Common myeloid progenitor, CD34-positive (primary cell): ENCODE measurements at regions not wholly inside any gene's neighbourhood (a gene's known extent, or its start where the extent isn't known, plus 50 kb on each side); places are given as distances from the start of the nearest gene placed in this dataset.

Source experiments
- CTCF ChIA-PET: fragments of 350-600 bp; sonication (Branson Sonifier 250); formaldehyde crosslinking; loops from one replicate; lab custom pipeline; 2021; ENCODE audit warnings: antibody characterized with exemption; lab: Charles Lee
- POLR2A ChIA-PET: fragments of 350-600 bp; sonication (Branson Sonifier 250); formaldehyde crosslinking; loops from one replicate; lab custom pipeline; 2021; ENCODE audit warnings: antibody characterized with exemption; lab: Charles Lee
- DNase-seq, 3 donors: peaks; one replicate each; pipeline versions ENCODE4 v3.0.0 to v3.0.0-alpha.2; 2013
- H3K27ac ChIP-seq, 2 experiments: 1 replicate in 1 of 2; 2 replicates in 1 of 2; pipeline ENCODE4 v1.7.0; 2013; ENCODE audit warnings: inconsistent platforms in 2 of 2, low read length in 2 of 2, mild to moderate bottlenecking in 2 of 2, low read depth in 1 of 2, moderate library complexity in 1 of 2; ENCODE audit not compliant: severe bottlenecking in 2 of 2, insufficient read depth in 1 of 2, poor library complexity in 1 of 2
- H3K27me3 ChIP-seq, 5 experiments: replicated peaks in 2 of 5; 1 replicate in 3 of 5; 2 replicates in 2 of 5; pipeline versions ENCODE4 v1.6.1 to v1.7.0; 2013; ENCODE audit warnings: low read length in 4 of 5, mild to moderate bottlenecking in 2 of 5, moderate library complexity in 2 of 5, inconsistent platforms in 1 of 5; ENCODE audit not compliant: insufficient read depth in 5 of 5, control insufficient read depth in 4 of 5
- H3K36me3 ChIP-seq, 4 experiments: 1 replicate in 2 of 4; 2 replicates in 2 of 4; pipeline versions ENCODE4 v1.6.1 to v1.7.0; 2013; ENCODE audit warnings: low read length in 3 of 4, control low read depth in 1 of 4, mild to moderate bottlenecking in 1 of 4; ENCODE audit not compliant: control insufficient read depth in 4 of 4, insufficient read depth in 4 of 4
- H3K4me1 ChIP-seq, 4 experiments: 1 replicate in 3 of 4; 2 replicates in 1 of 4; pipeline versions ENCODE4 v1.6.1 to v1.7.1; 2013; ENCODE audit warnings: low read length in 3 of 4, mild to moderate bottlenecking in 3 of 4, control low read depth in 1 of 4, inconsistent platforms in 1 of 4, moderate library complexity in 1 of 4; ENCODE audit not compliant: control insufficient read depth in 4 of 4, insufficient read depth in 4 of 4; ENCODE audit errors: control extremely low read depth in 1 of 4
- H3K4me3 ChIP-seq, 7 experiments: 1 replicate in 4 of 7; 2 replicates in 3 of 7; pipeline versions ENCODE4 v1.5.1 to v1.7.0; 2013; ENCODE audit warnings: mild to moderate bottlenecking in 7 of 7, low read length in 6 of 7, moderate library complexity in 6 of 7, inconsistent platforms in 2 of 7, low read depth in 2 of 7, control low read depth in 1 of 7; ENCODE audit not compliant: insufficient read depth in 4 of 7, control insufficient read depth in 1 of 7; ENCODE audit errors: extremely low read depth in 1 of 7
- H3K9me3 ChIP-seq, 5 experiments: 1 replicate in 4 of 5; 2 replicates in 1 of 5; pipeline versions ENCODE4 v1.6.1 to v1.7.1; 2013; ENCODE audit warnings: low read length in 4 of 5, mild to moderate bottlenecking in 2 of 5, inconsistent platforms in 1 of 5, low read depth in 1 of 5, moderate library complexity in 1 of 5; ENCODE audit not compliant: control insufficient read depth in 4 of 5, insufficient read depth in 2 of 5; ENCODE audit errors: control extremely low read depth in 1 of 5
- WGBS: methylation state at CpG from one replicate; pipeline ENCODE4 v1.1.5; 2013; ENCODE audit not compliant: insufficient coverage; 5-methylcytosine and 5-hydroxymethylcytosine counted together

GRCh38 chr1:79197421-79197820, 190.9 kb upstream of the ADGRL4 start:
- Histone ChIP-seq H3K4me1 (peaks cover 0 to 11% (median 5%) of the 10 kb centered on the region in 4 experiments), H3K9me3 (no peaks in the 10 kb centered on the region), H3K36me3 (no peaks in the 10 kb centered on the region), H3K27me3 (no peaks in the 10 kb centered on the region), H3K4me3 (no peak overlapping the region), H3K27ac (no peak overlapping the region)
- ChIA-PET POLR2A (no interaction called here), CTCF (interaction anchor here (2.0 kb wide), 1 partner anchor 357 kb away, joined by 15 read pairs; no protein-coding TSS in a partner anchor)
- no CpG with 5 or more reads among the region's 2 CpGs for WGBS
- peak; percentile 14 to 60 (median 45) for DNase-seq

DNA sequence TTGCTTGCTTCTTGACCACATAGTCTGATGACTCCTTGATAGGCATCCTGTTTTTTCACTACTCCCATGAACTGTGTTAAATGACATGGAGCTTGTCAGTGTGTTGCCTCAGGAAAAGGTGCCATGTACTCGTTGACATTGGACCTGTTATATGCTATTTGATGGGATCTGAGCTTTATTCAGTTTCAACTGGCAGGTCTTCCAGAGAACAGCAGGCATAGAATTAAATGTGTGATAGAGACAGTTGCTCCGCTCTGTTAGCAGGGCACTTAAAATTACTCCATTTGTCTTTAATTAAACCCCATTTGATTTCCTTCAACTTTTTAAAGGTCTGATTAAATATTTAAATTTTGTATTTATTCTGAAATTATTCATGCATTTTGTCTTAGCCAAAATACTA, 189.7 kb upstream of the ADGRL4 start:
- Histone ChIP-seq H3K36me3 (no peaks in the 10 kb centered on the region), H3K4me1 (peaks cover 0 to 11% (median 5%) of the 10 kb centered on the region in 4 experiments), H3K27me3 (no peaks in the 10 kb centered on the region), H3K9me3 (no peaks in the 10 kb centered on the region), H3K27ac (no peak overlapping the region), H3K4me3 (no peak overlapping the region)
- POLR2A ChIA-PET: no interaction called here
- WGBS: 88% methylated on average over 1 of the region's 2 CpGs
- DNase-seq: no peak
- CTCF ChIA-PET: interaction anchor here (0.6 to 2.0 kb wide), 2 partner anchors 25 to 356 kb away, joined by 3 to 15 read pairs; no protein-coding TSS in a partner anchor

GRCh38 chr1:79193211-79194079, 186.9 kb upstream of the ADGRL4 start:
- peak overlapping the region; percentile 39 to 42 for H3K27ac ChIP-seq
- 29% methylated on average over 3 of the region's 7 CpGs for WGBS
- peak; percentile 32 to 89 (median 83) for DNase-seq
- CTCF ChIA-PET: interaction anchor here (1.1 kb wide), 1 partner anchor 354 kb away, joined by 4 read pairs; no protein-coding TSS in a partner anchor
- H3K36me3 ChIP-seq: no peaks in the 10 kb centered on the region
- peak overlapping the region in 3 of 7 experiments; percentile 25 to 64 (median 40) for H3K4me3 ChIP-seq
- POLR2A ChIA-PET: no interaction called here
- no peaks in the 10 kb centered on the region for H3K9me3 ChIP-seq
- H3K27me3 ChIP-seq: no peaks in the 10 kb centered on the region
- peaks cover 0 to 11% (median 5%) of the 10 kb centered on the region in 4 experiments for H3K4me1 ChIP-seq

GRCh38 chr1:79190074-79190473, 183.5 kb upstream of the ADGRL4 start:
- ChIA-PET CTCF (no interaction called here), POLR2A (no interaction called here)
- Histone ChIP-seq H3K36me3 (no peaks in the 10 kb centered on the region), H3K27ac (no peak overlapping the region), H3K27me3 (no peaks in the 10 kb centered on the region), H3K4me3 (no peak overlapping the region), H3K9me3 (no peaks in the 10 kb centered on the region), H3K4me1 (peaks cover 0 to 11% (median 5%) of the 10 kb centered on the region in 4 experiments)
- 100% methylated on average over 1 of the region's 1 CpG for WGBS
- DNase-seq: no peak

GRCh38 chr1:79188337-79188736, 181.8 kb upstream of the ADGRL4 start:
- DNase-seq: no peak

DNA sequence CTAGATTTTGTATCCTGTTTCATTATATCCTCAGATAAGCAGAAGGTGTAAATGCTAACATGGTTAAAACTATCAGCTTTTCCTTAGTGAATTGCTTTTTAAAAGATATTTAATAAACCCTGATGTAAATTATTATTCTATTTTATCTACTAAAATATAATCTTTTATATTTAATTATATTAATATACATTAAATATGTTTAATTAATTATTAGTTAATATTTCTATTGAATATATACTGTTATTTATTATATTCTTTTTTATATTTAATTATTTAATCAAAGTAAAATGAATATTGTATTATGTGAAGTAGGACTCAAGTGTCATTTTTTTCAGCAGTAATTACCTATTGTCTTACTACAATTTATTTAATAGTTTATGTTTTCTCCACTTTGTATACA, 179.7 kb upstream of the ADGRL4 start:
- H3K4me3 ChIP-seq: no peak overlapping the region
- ChIA-PET POLR2A (no interaction called here), CTCF (no interaction called here)
- H3K4me1 ChIP-seq: no peaks in the 10 kb centered on the region
- no peak overlapping the region for H3K27ac ChIP-seq
- H3K9me3 ChIP-seq: no peaks in the 10 kb centered on the region
- no peaks in the 10 kb centered on the region for H3K27me3 ChIP-seq
- no peaks in the 10 kb centered on the region for H3K36me3 ChIP-seq
- no peak for DNase-seq

More at GRCh38 chr1:79188337-79188736, 181.8 kb upstream of the ADGRL4 start:
- Histone ChIP-seq H3K27ac (no peak overlapping the region), H3K27me3 (no peaks in the 10 kb centered on the region), H3K4me3 (no peak overlapping the region), H3K9me3 (no peaks in the 10 kb centered on the region), H3K36me3 (no peaks in the 10 kb centered on the region), H3K4me1 (peaks cover 0 to 6% (median 4%) of the 10 kb centered on the region in 4 experiments)
- WGBS: no CpG with 5 or more reads among the region's 2 CpGs
- POLR2A ChIA-PET: no interaction called here
- CTCF ChIA-PET: interaction anchor here (1.4 kb wide), 1 partner anchor 36 kb away, joined by 3 read pairs; no protein-coding TSS in a partner anchor

DNA sequence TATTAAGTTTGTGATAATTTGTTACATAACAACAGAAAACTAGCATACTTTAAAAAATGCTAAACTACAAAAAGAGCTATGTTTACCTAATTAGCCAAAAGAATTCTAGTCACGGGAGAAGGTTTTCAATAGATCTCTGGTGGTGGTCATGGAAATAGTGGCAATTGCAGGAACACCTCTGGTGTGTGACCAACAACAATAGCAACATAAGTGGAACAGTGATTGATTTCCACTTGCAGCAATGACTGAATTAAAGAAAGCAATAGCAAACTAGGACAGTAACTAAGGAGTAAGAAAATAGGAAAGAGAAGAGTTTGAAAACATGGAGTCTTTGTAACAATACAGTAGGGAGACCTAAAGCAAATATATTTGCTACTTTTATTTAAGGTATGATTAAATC, 171.3 kb upstream of the ADGRL4 start:
- no CpG with 5 or more reads among the region's 1 CpG for WGBS
- CTCF ChIA-PET: no interaction called here
- Histone ChIP-seq H3K9me3 (peaks cover 0 to 5% (median 0%) of the 10 kb centered on the region in 5 experiments), H3K27ac (no peak overlapping the region), H3K4me1 (no peaks in the 10 kb centered on the region), H3K27me3 (no peaks in the 10 kb centered on the region), H3K36me3 (no peaks in the 10 kb centered on the region), H3K4me3 (no peak overlapping the region)
- DNase-seq: no peak
- POLR2A ChIA-PET: no interaction called here
